HEK293 (cell line): ENCODE measurements at regions not wholly inside any gene's neighbourhood (a gene's known extent, or its start where the extent isn't known, plus 50 kb on each side); places are given as distances from the start of the nearest gene placed in this dataset.

Source experiments
- CTCF ChIA-PET: fragments of 350-600 bp; formaldehyde crosslinking; extraction: SDS; loops from one replicate; lab custom pipeline; 2021; ENCODE audit warnings: antibody characterized with exemption; lab: Yijun Ruan, JAX
- POLR2A ChIA-PET: fragments of 300-600 bp; formaldehyde crosslinking; extraction: SDS; loops from one replicate; lab custom pipeline; 2020; ENCODE audit warnings: antibody characterized with exemption, inconsistent platforms; lab: Yijun Ruan, JAX
- H3K27ac ChIP-seq: fragments of 200-500 bp; sonication (Bioruptor generic); 2 replicates; pipeline ENCODE4 v1.5.1; 2014; ENCODE audit warnings: low read depth, low read length, control low read depth, inconsistent platforms; ENCODE audit errors: extremely low read depth
- H3K36me3 ChIP-seq, 2 experiments: fragments of 200-500 bp in 1 of 2; sonication (Bioruptor generic) in 1 of 2; 1 replicate in 1 of 2; 2 replicates in 1 of 2; pipeline ENCODE4 v1.5.1; 2014 to 2017; ENCODE audit warnings: inconsistent platforms in 2 of 2, low read length in 2 of 2; ENCODE audit not compliant: control insufficient read depth in 2 of 2, insufficient read depth in 1 of 2
- H3K4me1 ChIP-seq: fragments of 200-500 bp; sonication (Bioruptor generic); 2 replicates; pipeline ENCODE4 v1.5.1; 2014; ENCODE audit warnings: mild to moderate bottlenecking, low read length, inconsistent platforms; ENCODE audit not compliant: control insufficient read depth, insufficient read depth
- H3K4me3 ChIP-seq: 2 replicates; pipeline ENCODE4 v1.5.1; 2011; ENCODE audit warnings: low read depth, mild to moderate bottlenecking, control low read depth, low read length, moderate library complexity
- H3K9me3 ChIP-seq: fragments of 200-500 bp; sonication (Bioruptor generic); 2 replicates; pipeline ENCODE4 v1.5.1; 2014; ENCODE audit warnings: low read depth, low read length, inconsistent platforms; ENCODE audit not compliant: control insufficient read depth, insufficient read depth
- HOXA7 ChIP-seq: sonication (generic); formaldehyde crosslinking; IDR thresholded peaks from 2 replicates; pipeline ENCODE4 v1.8.1; 2022; ENCODE audit warnings: missing genetic modification reagents, borderline replicate concordance
- KLF16 ChIP-seq: fragments of 450-650 bp; formaldehyde crosslinking; IDR thresholded peaks from 2 replicates; pipeline ENCODE4 v1.5.1; 2017; ENCODE audit warnings: missing biosample characterization, missing genetic modification characterization
- ZBTB10 ChIP-seq: fragments of 450-650 bp; formaldehyde crosslinking; IDR thresholded peaks from 2 replicates; pipeline ENCODE4 v1.5.1; 2016; ENCODE audit warnings: missing biosample characterization, missing genetic modification characterization
- ZBTB6 ChIP-seq: fragments of 450-650 bp; formaldehyde crosslinking; IDR thresholded peaks from 2 replicates; pipeline ENCODE4 v1.5.1; 2017; ENCODE audit warnings: missing biosample characterization, missing genetic modification characterization
- ZNF157 ChIP-seq: fragments of 450-650 bp; formaldehyde crosslinking; IDR thresholded peaks from 2 replicates; pipeline ENCODE4 v1.5.1; 2016; ENCODE audit warnings: missing biosample characterization, missing genetic modification characterization
- ZNF175 ChIP-seq: fragments of 450-650 bp; formaldehyde crosslinking; IDR thresholded peaks from 2 replicates; pipeline ENCODE4 v1.5.1; 2016; ENCODE audit warnings: missing biosample characterization, missing genetic modification characterization
- ZNF266 ChIP-seq: fragments of 450-650 bp; formaldehyde crosslinking; IDR thresholded peaks from 2 replicates; pipeline ENCODE4 v1.5.1; 2016; ENCODE audit warnings: missing biosample characterization, missing genetic modification characterization, low read depth
- ZNF549 ChIP-seq: fragments of 450-650 bp; IDR thresholded peaks from 2 replicates; pipeline ENCODE4 v1.5.1; 2018; ENCODE audit warnings: missing biosample characterization, missing genetic modification characterization, mild to moderate bottlenecking, inconsistent platforms, moderate library complexity
- ZNF555 ChIP-seq: fragments of 450-650 bp; formaldehyde crosslinking; conservative IDR thresholded peaks from 2 replicates; pipeline ENCODE4 v1.5.1; 2017; ENCODE audit warnings: missing biosample characterization, mild to moderate bottlenecking, missing genetic modification characterization, inconsistent platforms
- ZNF560 ChIP-seq: fragments of 450-650 bp; formaldehyde crosslinking; IDR thresholded peaks from 2 replicates; pipeline ENCODE4 v1.5.1; 2017; ENCODE audit warnings: missing biosample characterization, missing genetic modification characterization, borderline replicate concordance
- ZNF621 ChIP-seq: fragments of 450-650 bp; formaldehyde crosslinking; IDR thresholded peaks from 2 replicates; pipeline ENCODE4 v1.5.1; 2017; ENCODE audit warnings: missing biosample characterization, missing genetic modification characterization
- ZNF830 ChIP-seq: fragments of 450-650 bp; IDR thresholded peaks from 2 replicates; pipeline ENCODE4 v1.5.0; 2018; ENCODE audit warnings: missing biosample characterization, missing genetic modification characterization, low read depth, mild to moderate bottlenecking, moderate library complexity
- ZNF837 ChIP-seq: fragments of 450-650 bp; formaldehyde crosslinking; IDR thresholded peaks from 2 replicates; pipeline ENCODE4 v1.5.1; 2016; ENCODE audit warnings: missing biosample characterization, missing genetic modification characterization
- ZSCAN16 ChIP-seq: fragments of 450-650 bp; formaldehyde crosslinking; IDR thresholded peaks from 2 replicates; pipeline ENCODE4 v1.5.1; 2016; ENCODE audit warnings: missing biosample characterization, missing genetic modification characterization
- TF ChIP-seq, protein P1 (sequence below): fragments of 450-650 bp; IDR thresholded peaks from 2 replicates; pipeline ENCODE4 v1.5.1; 2018; ENCODE audit warnings: missing biosample characterization, missing genetic modification characterization
- TF ChIP-seq, protein P2 (sequence below): fragments of 450-650 bp; formaldehyde crosslinking; conservative IDR thresholded peaks from 2 replicates; pipeline ENCODE4 v1.5.1; 2016; ENCODE audit warnings: low read depth, missing biosample characterization, missing genetic modification characterization
- TF ChIP-seq, protein P3 (sequence below): fragments of 450-650 bp; formaldehyde crosslinking; IDR thresholded peaks from 2 replicates; pipeline ENCODE4 v1.5.1; 2016; ENCODE audit warnings: missing biosample characterization, missing genetic modification characterization
- TF ChIP-seq, protein P4 (sequence below): fragments of 450-650 bp; formaldehyde crosslinking; IDR thresholded peaks from 2 replicates; pipeline ENCODE4 v1.5.1; 2016; ENCODE audit warnings: missing biosample characterization, missing genetic modification characterization
- TF ChIP-seq, protein P5 (sequence below): fragments of 450-650 bp; formaldehyde crosslinking; IDR thresholded peaks from 2 replicates; pipeline ENCODE4 v1.5.1; 2016; ENCODE audit warnings: missing biosample characterization, missing genetic modification characterization

GRCh38 chr16:86228713-86229112, 281.6 kb upstream of the FOXF1 start:
- H3K9me3 ChIP-seq = no peaks in the 10 kb centered on the region
- CTCF ChIA-PET = no interaction called here
- H3K4me1 ChIP-seq = no peaks in the 10 kb centered on the region
- H3K36me3 ChIP-seq = no peaks in the 10 kb centered on the region
- TF ChIP-seq HOXA7 (CRISPR knock-in tag) (no peak), ZBTB6 (tag by site-specific recombination) (no peak), ZSCAN16 (tag by site-specific recombination) (no peak), ZNF830 (no peak), ZNF175 (tag by site-specific recombination) (no peak), ZNF837 (tag by site-specific recombination) (no peak)
- TF ChIP-seq, protein P1, sequence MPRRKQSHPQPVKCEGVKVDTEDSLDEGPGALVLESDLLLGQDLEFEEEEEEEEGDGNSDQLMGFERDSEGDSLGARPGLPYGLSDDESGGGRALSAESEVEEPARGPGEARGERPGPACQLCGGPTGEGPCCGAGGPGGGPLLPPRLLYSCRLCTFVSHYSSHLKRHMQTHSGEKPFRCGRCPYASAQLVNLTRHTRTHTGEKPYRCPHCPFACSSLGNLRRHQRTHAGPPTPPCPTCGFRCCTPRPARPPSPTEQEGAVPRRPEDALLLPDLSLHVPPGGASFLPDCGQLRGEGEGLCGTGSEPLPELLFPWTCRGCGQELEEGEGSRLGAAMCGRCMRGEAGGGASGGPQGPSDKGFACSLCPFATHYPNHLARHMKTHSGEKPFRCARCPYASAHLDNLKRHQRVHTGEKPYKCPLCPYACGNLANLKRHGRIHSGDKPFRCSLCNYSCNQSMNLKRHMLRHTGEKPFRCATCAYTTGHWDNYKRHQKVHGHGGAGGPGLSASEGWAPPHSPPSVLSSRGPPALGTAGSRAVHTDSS (tag by site-specific recombination) = no peak
- TF ChIP-seq, protein P2, sequence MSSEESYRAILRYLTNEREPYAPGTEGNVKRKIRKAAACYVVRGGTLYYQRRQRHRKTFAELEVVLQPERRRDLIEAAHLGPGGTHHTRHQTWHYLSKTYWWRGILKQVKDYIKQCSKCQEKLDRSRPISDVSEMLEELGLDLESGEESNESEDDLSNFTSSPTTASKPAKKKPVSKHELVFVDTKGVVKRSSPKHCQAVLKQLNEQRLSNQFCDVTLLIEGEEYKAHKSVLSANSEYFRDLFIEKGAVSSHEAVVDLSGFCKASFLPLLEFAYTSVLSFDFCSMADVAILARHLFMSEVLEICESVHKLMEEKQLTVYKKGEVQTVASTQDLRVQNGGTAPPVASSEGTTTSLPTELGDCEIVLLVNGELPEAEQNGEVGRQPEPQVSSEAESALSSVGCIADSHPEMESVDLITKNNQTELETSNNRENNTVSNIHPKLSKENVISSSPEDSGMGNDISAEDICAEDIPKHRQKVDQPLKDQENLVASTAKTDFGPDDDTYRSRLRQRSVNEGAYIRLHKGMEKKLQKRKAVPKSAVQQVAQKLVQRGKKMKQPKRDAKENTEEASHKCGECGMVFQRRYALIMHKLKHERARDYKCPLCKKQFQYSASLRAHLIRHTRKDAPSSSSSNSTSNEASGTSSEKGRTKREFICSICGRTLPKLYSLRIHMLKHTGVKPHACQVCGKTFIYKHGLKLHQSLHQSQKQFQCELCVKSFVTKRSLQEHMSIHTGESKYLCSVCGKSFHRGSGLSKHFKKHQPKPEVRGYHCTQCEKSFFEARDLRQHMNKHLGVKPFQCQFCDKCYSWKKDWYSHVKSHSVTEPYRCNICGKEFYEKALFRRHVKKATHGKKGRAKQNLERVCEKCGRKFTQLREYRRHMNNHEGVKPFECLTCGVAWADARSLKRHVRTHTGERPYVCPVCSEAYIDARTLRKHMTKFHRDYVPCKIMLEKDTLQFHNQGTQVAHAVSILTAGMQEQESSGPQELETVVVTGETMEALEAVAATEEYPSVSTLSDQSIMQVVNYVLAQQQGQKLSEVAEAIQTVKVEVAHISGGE (tag by site-specific recombination) = no peak
- TF ChIP-seq, protein P3, sequence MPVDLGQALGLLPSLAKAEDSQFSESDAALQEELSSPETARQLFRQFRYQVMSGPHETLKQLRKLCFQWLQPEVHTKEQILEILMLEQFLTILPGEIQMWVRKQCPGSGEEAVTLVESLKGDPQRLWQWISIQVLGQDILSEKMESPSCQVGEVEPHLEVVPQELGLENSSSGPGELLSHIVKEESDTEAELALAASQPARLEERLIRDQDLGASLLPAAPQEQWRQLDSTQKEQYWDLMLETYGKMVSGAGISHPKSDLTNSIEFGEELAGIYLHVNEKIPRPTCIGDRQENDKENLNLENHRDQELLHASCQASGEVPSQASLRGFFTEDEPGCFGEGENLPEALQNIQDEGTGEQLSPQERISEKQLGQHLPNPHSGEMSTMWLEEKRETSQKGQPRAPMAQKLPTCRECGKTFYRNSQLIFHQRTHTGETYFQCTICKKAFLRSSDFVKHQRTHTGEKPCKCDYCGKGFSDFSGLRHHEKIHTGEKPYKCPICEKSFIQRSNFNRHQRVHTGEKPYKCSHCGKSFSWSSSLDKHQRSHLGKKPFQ (tag by site-specific recombination) = no peak
- TF ChIP-seq, protein P4, sequence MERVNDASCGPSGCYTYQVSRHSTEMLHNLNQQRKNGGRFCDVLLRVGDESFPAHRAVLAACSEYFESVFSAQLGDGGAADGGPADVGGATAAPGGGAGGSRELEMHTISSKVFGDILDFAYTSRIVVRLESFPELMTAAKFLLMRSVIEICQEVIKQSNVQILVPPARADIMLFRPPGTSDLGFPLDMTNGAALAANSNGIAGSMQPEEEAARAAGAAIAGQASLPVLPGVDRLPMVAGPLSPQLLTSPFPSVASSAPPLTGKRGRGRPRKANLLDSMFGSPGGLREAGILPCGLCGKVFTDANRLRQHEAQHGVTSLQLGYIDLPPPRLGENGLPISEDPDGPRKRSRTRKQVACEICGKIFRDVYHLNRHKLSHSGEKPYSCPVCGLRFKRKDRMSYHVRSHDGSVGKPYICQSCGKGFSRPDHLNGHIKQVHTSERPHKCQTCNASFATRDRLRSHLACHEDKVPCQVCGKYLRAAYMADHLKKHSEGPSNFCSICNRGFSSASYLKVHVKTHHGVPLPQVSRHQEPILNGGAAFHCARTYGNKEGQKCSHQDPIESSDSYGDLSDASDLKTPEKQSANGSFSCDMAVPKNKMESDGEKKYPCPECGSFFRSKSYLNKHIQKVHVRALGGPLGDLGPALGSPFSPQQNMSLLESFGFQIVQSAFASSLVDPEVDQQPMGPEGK (tag by site-specific recombination) = no peak
- TF ChIP-seq, protein P5, sequence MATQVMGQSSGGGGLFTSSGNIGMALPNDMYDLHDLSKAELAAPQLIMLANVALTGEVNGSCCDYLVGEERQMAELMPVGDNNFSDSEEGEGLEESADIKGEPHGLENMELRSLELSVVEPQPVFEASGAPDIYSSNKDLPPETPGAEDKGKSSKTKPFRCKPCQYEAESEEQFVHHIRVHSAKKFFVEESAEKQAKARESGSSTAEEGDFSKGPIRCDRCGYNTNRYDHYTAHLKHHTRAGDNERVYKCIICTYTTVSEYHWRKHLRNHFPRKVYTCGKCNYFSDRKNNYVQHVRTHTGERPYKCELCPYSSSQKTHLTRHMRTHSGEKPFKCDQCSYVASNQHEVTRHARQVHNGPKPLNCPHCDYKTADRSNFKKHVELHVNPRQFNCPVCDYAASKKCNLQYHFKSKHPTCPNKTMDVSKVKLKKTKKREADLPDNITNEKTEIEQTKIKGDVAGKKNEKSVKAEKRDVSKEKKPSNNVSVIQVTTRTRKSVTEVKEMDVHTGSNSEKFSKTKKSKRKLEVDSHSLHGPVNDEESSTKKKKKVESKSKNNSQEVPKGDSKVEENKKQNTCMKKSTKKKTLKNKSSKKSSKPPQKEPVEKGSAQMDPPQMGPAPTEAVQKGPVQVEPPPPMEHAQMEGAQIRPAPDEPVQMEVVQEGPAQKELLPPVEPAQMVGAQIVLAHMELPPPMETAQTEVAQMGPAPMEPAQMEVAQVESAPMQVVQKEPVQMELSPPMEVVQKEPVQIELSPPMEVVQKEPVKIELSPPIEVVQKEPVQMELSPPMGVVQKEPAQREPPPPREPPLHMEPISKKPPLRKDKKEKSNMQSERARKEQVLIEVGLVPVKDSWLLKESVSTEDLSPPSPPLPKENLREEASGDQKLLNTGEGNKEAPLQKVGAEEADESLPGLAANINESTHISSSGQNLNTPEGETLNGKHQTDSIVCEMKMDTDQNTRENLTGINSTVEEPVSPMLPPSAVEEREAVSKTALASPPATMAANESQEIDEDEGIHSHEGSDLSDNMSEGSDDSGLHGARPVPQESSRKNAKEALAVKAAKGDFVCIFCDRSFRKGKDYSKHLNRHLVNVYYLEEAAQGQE = no peak
- H3K4me3 ChIP-seq = no peak overlapping the region
- no peak overlapping the region for H3K27ac ChIP-seq
- POLR2A ChIA-PET = no interaction called here

DNA sequence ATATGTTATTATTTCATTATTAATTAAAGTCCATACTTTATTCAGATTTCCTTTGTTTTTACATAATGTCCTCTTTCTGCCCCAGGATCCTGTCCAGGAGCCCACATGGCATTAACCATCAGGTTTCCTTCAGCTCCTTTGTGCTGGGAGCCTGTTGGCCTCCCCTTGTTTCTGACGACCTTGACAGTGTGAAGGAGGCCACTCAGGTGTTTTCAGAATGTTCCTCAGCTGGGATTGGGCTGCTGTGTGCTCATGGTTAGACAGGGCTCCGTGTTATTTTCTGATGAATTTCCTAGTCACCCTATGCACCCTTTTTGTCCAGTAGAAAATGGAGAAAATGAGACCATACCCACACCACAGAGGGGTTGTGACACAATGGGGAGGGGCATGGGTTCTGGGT, 281.0 kb upstream of the FOXF1 start:
- no peaks in the 10 kb centered on the region for H3K36me3 ChIP-seq
- H3K9me3 ChIP-seq = no peaks in the 10 kb centered on the region
- no peaks in the 10 kb centered on the region for H3K4me1 ChIP-seq
- no peak overlapping the region for H3K4me3 ChIP-seq
- TF ChIP-seq ZNF549 = no peak
- no peak for TF ChIP-seq ZNF157 (tag by site-specific recombination)
- TF ChIP-seq ZBTB10 = no peak
- no peak for TF ChIP-seq ZNF266 (tag by site-specific recombination)
- no peak for TF ChIP-seq KLF16 (tag by site-specific recombination)
- TF ChIP-seq ZNF555 (tag by site-specific recombination) = no peak
- TF ChIP-seq ZNF621 (tag by site-specific recombination) = no peak
- TF ChIP-seq ZNF560 = no peak
- TF ChIP-seq, all 188 proteins: peak for 0
- ChIA-PET POLR2A (no interaction called here), CTCF (no interaction called here)
- no peak overlapping the region for H3K27ac ChIP-seq
